ENCODE measurements at regions not wholly inside any gene's neighbourhood (a gene's known extent, or its start where the extent isn't known, plus 50 kb on each side); places are given as distances from the start of the nearest gene placed in this dataset.
A peak's percentile ranks its signal among the peaks of the same experiment; 100 is the strongest.

GRCh38 chr13:44189085-44189484 is 184.5 kb upstream of the SERP2 start:
- TF ChIP-seq CTCF (IDR thresholded peaks at IDR 0.05; ENCODE audit: low read depth, low read length): no peak
- DNase-seq (ENCODE audit: low read depth in 2 of 2): no peak
- no peak overlapping the region for H3K4me3 ChIP-seq (replicated peaks in 1 of 2; ENCODE audit: low read depth in 2 of 2, low read length in 2 of 2)

GRCh38 chr13:44191103-44191502 is 182.5 kb upstream of the SERP2 start:
- H3K4me3 ChIP-seq (replicated peaks in 1 of 2; ENCODE audit: low read depth in 2 of 2, low read length in 2 of 2): no peak overlapping the region
- no peak for TF ChIP-seq CTCF (IDR thresholded peaks at IDR 0.05; ENCODE audit: low read depth, low read length)
- no peak for DNase-seq (ENCODE audit: low read depth in 2 of 2)

- peak; percentile 75 for TF ChIP-seq CTCF (IDR thresholded peaks at IDR 0.05; ENCODE audit: low read depth, low read length)
- DNase-seq (ENCODE audit: low read depth in 2 of 2): peak; percentile 80 to 85
- H3K4me3 ChIP-seq (replicated peaks in 1 of 2; ENCODE audit: low read depth in 2 of 2, low read length in 2 of 2): no peak overlapping the region
Observed at GRCh38 chr13:44191504-44192171, 182.0 kb upstream of the SERP2 start.

GRCh38 chr13:44193731-44194130 is 179.9 kb upstream of the SERP2 start:
- no peak overlapping the region for H3K4me3 ChIP-seq (replicated peaks in 1 of 2; ENCODE audit: low read depth in 2 of 2, low read length in 2 of 2)
- no peak for TF ChIP-seq CTCF (IDR thresholded peaks at IDR 0.05; ENCODE audit: low read depth, low read length)
- DNase-seq (ENCODE audit: low read depth in 2 of 2): no peak

- H3K4me3 ChIP-seq (replicated peaks in 1 of 2; ENCODE audit: low read depth in 2 of 2, low read length in 2 of 2): no peak overlapping the region
- TF ChIP-seq CTCF (IDR thresholded peaks at IDR 0.05; ENCODE audit: low read depth, low read length): no peak
- DNase-seq (ENCODE audit: low read depth in 2 of 2): no peak
Observed at GRCh38 chr13:44195245-44195644, 178.4 kb upstream of the SERP2 start.

- TF ChIP-seq CTCF (IDR thresholded peaks at IDR 0.05; ENCODE audit: low read depth, low read length): no peak
- H3K4me3 ChIP-seq (replicated peaks in 1 of 2; ENCODE audit: low read depth in 2 of 2, low read length in 2 of 2): no peak overlapping the region
- DNase-seq (ENCODE audit: low read depth in 2 of 2): no peak
Observed at GRCh38 chr13:44196196-44196751, 177.3 kb upstream of the SERP2 start.

Data from cardiac fibroblast (primary cell).